ENCODE measurements at regions not wholly inside any gene's neighbourhood (a gene's known extent, or its start where the extent isn't known, plus 50 kb on each side); places are given as distances from the start of the nearest gene placed in this dataset.

- H3K4me1 ChIP-seq (ENCODE audit: control insufficient read depth, extremely low read depth, insufficient read depth, low read length), result no peaks in the 10 kb centered on the region
- no peak overlapping the region for H3K4me3 ChIP-seq (replicated peaks in 1 of 4; ENCODE audit: control extremely low read depth in 1 of 4, insufficient read depth in 1 of 4, low read depth in 3 of 4, low read length in 4 of 4)
- no peak overlapping the region for H3K4me2 ChIP-seq (ENCODE audit: extremely low read depth, insufficient read depth, low read length)
- H3K9ac ChIP-seq (ENCODE audit: insufficient read depth, low read length), result no peak overlapping the region
- no peaks in the 10 kb centered on the region for H3K9me3 ChIP-seq (ENCODE audit: control insufficient read depth, insufficient read depth, low read depth, low read length)
- H4K20me1 ChIP-seq (ENCODE audit: control insufficient read depth, extremely low read depth, insufficient read depth, low read length), result no peaks in the 10 kb centered on the region
- no peaks in the 10 kb centered on the region for H3K79me2 ChIP-seq (ENCODE audit: control insufficient read depth, insufficient read depth, low read length)
- TF ChIP-seq, protein P1, sequence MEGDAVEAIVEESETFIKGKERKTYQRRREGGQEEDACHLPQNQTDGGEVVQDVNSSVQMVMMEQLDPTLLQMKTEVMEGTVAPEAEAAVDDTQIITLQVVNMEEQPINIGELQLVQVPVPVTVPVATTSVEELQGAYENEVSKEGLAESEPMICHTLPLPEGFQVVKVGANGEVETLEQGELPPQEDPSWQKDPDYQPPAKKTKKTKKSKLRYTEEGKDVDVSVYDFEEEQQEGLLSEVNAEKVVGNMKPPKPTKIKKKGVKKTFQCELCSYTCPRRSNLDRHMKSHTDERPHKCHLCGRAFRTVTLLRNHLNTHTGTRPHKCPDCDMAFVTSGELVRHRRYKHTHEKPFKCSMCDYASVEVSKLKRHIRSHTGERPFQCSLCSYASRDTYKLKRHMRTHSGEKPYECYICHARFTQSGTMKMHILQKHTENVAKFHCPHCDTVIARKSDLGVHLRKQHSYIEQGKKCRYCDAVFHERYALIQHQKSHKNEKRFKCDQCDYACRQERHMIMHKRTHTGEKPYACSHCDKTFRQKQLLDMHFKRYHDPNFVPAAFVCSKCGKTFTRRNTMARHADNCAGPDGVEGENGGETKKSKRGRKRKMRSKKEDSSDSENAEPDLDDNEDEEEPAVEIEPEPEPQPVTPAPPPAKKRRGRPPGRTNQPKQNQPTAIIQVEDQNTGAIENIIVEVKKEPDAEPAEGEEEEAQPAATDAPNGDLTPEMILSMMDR (conservative IDR thresholded peaks at IDR 0.05 in 1 of 2, IDR thresholded peaks at IDR 0.05 in 1 of 2; ENCODE audit: low read depth in 1 of 2, low read length in 2 of 2), result no peak
- no peak for TF ChIP-seq EZH2 (IDR thresholded peaks at IDR 0.05; ENCODE audit: low read length, missing control alignments)
- no peaks in the 10 kb centered on the region for H3K27me3 ChIP-seq (ENCODE audit: control insufficient read depth, insufficient read depth, low read length)
- DNase-seq (ENCODE audit: low read depth in 2 of 2), result no peak
- H2AFZ ChIP-seq (ENCODE audit: low read length), result no peak overlapping the region
- no peak overlapping the region for H3K27ac ChIP-seq (ENCODE audit: insufficient read depth, low read length)
- no peaks in the 10 kb centered on the region for H3K36me3 ChIP-seq (ENCODE audit: control insufficient read depth, insufficient read depth, low read length)
These were observed 303.5 kb downstream of the OTUD1 start for GRCh38 chr10:23742368-23742767.

GRCh38 chr10:23742807-23743206 lies 303.9 kb downstream of the OTUD1 start:
- no peak for TF ChIP-seq EZH2 (IDR thresholded peaks at IDR 0.05; ENCODE audit: low read length, missing control alignments)
- TF ChIP-seq, protein P1 (conservative IDR thresholded peaks at IDR 0.05 in 1 of 2, IDR thresholded peaks at IDR 0.05 in 1 of 2; ENCODE audit: low read depth in 1 of 2, low read length in 2 of 2), result no peak

GRCh38 chr10:23754179-23754578 lies 315.3 kb downstream of the OTUD1 start:
- H4K20me1 ChIP-seq (ENCODE audit: control insufficient read depth, extremely low read depth, insufficient read depth, low read length), result no peaks in the 10 kb centered on the region
- DNase-seq (ENCODE audit: low read depth in 2 of 2), result no peak
- no peak overlapping the region for H3K27ac ChIP-seq (ENCODE audit: insufficient read depth, low read length)
- no peak overlapping the region for H3K4me2 ChIP-seq (ENCODE audit: extremely low read depth, insufficient read depth, low read length)
- no peaks in the 10 kb centered on the region for H3K79me2 ChIP-seq (ENCODE audit: control insufficient read depth, insufficient read depth, low read length)
- no peak for TF ChIP-seq EZH2 (IDR thresholded peaks at IDR 0.05; ENCODE audit: low read length, missing control alignments)
- TF ChIP-seq, protein P1 (conservative IDR thresholded peaks at IDR 0.05 in 1 of 2, IDR thresholded peaks at IDR 0.05 in 1 of 2; ENCODE audit: low read depth in 1 of 2, low read length in 2 of 2), result no peak
- H3K36me3 ChIP-seq (ENCODE audit: control insufficient read depth, insufficient read depth, low read length), result no peaks in the 10 kb centered on the region
- no peak overlapping the region for H3K9ac ChIP-seq (ENCODE audit: insufficient read depth, low read length)
- H3K4me1 ChIP-seq (ENCODE audit: control insufficient read depth, extremely low read depth, insufficient read depth, low read length), result no peaks in the 10 kb centered on the region
- no peak overlapping the region for H3K4me3 ChIP-seq (replicated peaks in 1 of 4; ENCODE audit: control extremely low read depth in 1 of 4, insufficient read depth in 1 of 4, low read depth in 3 of 4, low read length in 4 of 4)
- no peaks in the 10 kb centered on the region for H3K9me3 ChIP-seq (ENCODE audit: control insufficient read depth, insufficient read depth, low read depth, low read length)
- no peaks in the 10 kb centered on the region for H3K27me3 ChIP-seq (ENCODE audit: control insufficient read depth, insufficient read depth, low read length)
- no peak overlapping the region for H2AFZ ChIP-seq (ENCODE audit: low read length)

More at GRCh38 chr10:23742807-23743206, 303.9 kb downstream of the OTUD1 start:
- DNase-seq (ENCODE audit: low read depth in 2 of 2), result no peak
- Histone ChIP-seq H3K4me3 (replicated peaks in 1 of 4; ENCODE audit: control extremely low read depth in 1 of 4, insufficient read depth in 1 of 4, low read depth in 3 of 4, low read length in 4 of 4) (no peak overlapping the region), H4K20me1 (ENCODE audit: control insufficient read depth, extremely low read depth, insufficient read depth, low read length) (no peaks in the 10 kb centered on the region), H3K36me3 (ENCODE audit: control insufficient read depth, insufficient read depth, low read length) (no peaks in the 10 kb centered on the region), H3K9ac (ENCODE audit: insufficient read depth, low read length) (no peak overlapping the region), H3K9me3 (ENCODE audit: control insufficient read depth, insufficient read depth, low read depth, low read length) (no peaks in the 10 kb centered on the region), H3K27me3 (ENCODE audit: control insufficient read depth, insufficient read depth, low read length) (no peaks in the 10 kb centered on the region), H3K4me2 (ENCODE audit: extremely low read depth, insufficient read depth, low read length) (no peak overlapping the region), H3K79me2 (ENCODE audit: control insufficient read depth, insufficient read depth, low read length) (no peaks in the 10 kb centered on the region), H3K27ac (ENCODE audit: insufficient read depth, low read length) (no peak overlapping the region), H3K4me1 (ENCODE audit: control insufficient read depth, extremely low read depth, insufficient read depth, low read length) (no peaks in the 10 kb centered on the region), H2AFZ (ENCODE audit: low read length) (no peak overlapping the region)
